Epithelial cell of prostate (primary cell): ENCODE measurements at regions not wholly inside any gene's neighbourhood (a gene's known extent, or its start where the extent isn't known, plus 50 kb on each side); places are given as distances from the start of the nearest gene placed in this dataset.

ENCODE experiments used
- DNase-seq: peaks from one replicate; pipeline ENCODE4 v3.0.0-alpha.2; 2011; ENCODE audit warnings: low read depth, low spot score
- H3K27ac ChIP-seq: fragments of 450-650 bp; 2 replicates; pipeline ENCODE4 v1.5.1; 2017; ENCODE audit warnings: mild to moderate bottlenecking

DNA sequence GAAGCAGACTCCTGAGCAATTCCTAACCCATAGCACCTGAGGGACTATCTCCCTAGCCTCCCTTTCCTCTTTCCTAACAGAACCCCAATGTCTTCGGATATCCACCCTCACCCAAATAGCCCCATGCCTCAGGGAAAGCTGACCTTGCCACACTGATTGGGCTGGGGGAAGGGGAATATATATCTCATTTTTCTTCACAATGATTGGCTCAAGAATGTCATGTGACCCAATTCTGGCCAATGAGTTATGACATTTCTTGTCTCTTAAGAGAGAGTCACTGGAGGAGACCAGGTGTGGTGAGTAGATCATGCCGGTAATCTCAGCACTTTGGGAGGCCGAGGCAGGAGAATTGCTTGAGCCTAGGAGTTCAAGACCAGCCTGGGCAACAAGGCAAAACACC, 71.9 kb upstream of the NLK start:
- no peak for DNase-seq
- H3K27ac ChIP-seq = no peak overlapping the region

DNA sequence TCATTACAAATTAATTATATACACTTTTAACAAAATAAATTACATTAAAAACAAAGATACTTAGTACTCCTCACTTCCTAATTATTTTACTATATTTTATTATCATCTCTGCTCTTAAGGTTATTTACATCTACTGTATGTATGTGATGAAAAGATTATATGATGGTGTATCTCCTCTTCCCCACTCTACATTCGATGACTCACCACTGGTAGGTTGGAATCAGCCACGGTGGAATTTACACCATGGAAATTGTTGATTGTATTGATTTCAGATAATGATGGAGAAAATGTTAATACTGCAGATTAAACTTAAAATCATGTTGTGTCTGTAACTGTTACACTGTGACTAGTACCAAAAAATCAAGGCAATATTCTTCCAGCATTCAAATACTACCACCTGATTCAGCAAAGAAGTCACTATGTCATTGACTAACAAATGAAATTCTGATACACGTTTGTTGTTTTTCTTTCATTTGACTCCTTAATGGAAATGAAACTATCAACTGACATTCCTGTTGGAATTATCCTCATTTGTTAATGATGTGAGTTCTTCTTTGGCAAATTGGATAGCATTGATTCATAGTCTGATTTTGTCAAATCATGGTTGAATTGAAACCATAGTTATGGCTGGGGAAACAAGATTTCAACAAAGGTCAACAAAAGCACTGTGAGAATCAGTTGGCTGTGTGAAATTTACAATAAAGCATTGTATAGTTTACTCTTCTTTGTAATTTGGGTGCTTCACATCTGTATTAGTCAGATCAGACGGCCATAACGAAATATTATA, 69.0 kb upstream of the NLK start:
- no peak overlapping the region for H3K27ac ChIP-seq
- DNase-seq = no peak

DNA sequence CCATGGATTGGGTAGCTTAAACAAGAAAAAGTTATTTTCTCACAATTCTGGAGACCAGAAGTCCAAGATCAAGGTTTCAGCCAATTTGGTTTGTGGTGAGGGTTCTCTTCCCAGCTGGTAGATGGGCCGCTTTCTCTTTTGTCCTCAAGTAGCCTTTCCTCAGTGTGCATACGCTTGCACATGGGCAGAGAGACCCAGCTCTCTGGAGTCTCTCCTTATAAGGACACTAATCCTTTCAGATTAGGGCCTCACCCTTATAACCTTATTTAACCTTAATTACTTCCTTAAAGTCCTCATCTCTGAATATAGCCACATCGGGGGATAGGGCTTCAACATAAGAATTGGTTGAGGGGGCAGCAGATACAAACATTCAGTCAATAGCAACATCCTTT, 68.4 kb upstream of the NLK start:
- DNase-seq = no peak
- no peak overlapping the region for H3K27ac ChIP-seq

DNA sequence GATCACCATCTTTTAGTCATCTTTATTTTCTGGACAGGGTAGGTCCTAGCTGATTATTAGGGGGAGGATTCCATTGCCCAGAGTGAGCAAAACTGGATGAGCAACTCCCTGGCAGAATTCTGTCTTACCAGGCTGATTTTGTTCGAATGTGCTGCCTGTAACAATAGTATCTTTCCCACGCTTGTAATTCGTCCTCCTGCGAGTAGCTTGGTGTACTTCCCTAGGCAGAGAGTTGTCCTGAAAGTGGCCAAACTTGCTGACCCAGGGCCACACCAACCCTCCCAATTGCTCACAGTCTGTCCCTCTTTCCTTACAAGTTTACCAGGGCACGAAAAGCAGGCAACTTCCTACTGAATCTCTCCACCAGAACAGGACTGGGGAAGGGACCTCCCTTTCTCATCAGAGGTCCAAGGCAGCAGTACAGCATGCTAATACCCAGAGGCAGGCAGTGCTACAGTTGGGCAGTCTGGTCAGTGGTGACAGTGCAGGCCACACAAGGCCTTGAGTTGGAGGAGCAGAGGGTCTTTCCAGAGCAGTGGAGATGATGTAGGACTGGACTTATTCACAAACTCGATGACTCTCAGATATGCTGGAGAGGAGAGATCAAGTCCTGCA, 67.8 kb upstream of the NLK start:
- no peak for DNase-seq
- no peak overlapping the region for H3K27ac ChIP-seq

DNA sequence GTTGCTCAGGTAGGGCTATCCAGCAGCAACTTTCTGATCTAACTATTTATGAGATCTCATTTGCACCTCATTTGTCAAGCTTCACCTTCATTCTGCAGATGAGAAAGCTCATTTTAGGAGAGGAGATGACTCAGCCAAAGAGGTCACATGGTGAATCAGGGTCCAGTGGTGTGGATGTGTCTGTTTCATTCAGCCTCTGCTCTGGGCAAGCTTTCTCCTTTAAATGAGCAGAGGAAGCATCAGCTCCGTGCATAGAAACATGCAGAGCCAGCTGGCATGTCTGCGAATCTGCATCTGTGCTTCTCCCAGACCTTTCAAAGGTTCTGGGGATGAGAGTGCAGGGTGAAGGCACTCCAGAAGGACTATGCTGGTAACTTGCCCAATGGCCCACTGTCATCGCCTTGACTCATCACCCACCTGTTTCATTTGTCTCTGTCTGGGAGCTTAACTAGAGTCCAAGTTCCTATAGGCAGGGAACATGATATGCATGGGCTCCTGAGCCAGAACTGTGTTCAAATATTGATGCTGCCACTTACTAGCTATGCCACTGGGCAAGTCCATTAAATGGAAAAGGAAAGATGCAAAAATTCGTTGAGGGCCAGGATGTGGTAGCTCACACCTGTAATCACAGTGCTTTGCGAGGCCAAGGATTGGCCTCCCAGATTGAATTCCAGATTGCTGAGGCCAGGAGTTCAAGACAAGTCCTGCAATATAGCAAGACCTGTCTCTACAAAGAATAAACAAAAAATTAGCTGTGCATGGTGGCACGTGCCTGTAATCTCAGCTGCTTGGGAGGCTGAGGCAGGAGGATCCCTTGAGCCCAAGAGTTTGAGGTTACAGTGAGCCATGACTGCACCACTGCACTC, 67.1 kb upstream of the NLK start:
- no peak for DNase-seq
- no peak overlapping the region for H3K27ac ChIP-seq

DNA sequence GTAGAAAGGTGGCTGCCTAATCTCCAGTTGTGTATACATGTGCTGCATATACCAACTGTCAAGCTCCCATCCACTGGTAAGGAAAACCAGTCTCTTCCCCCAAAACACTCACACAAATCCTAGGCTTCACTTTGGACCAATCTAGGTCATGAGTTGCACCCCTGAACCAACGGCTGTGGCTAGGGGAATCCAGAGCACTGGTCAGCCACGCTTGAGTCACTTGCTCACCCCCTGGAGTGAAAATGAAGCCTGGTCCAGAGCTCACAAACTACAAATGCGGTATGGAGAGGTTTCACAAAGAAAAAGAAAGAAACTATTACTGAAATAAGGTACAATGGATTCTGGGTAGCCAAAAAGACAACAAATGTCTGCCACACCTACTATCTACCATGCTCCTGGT, 66.1 kb upstream of the NLK start:
- H3K27ac ChIP-seq = no peak overlapping the region
- no peak for DNase-seq

DNA sequence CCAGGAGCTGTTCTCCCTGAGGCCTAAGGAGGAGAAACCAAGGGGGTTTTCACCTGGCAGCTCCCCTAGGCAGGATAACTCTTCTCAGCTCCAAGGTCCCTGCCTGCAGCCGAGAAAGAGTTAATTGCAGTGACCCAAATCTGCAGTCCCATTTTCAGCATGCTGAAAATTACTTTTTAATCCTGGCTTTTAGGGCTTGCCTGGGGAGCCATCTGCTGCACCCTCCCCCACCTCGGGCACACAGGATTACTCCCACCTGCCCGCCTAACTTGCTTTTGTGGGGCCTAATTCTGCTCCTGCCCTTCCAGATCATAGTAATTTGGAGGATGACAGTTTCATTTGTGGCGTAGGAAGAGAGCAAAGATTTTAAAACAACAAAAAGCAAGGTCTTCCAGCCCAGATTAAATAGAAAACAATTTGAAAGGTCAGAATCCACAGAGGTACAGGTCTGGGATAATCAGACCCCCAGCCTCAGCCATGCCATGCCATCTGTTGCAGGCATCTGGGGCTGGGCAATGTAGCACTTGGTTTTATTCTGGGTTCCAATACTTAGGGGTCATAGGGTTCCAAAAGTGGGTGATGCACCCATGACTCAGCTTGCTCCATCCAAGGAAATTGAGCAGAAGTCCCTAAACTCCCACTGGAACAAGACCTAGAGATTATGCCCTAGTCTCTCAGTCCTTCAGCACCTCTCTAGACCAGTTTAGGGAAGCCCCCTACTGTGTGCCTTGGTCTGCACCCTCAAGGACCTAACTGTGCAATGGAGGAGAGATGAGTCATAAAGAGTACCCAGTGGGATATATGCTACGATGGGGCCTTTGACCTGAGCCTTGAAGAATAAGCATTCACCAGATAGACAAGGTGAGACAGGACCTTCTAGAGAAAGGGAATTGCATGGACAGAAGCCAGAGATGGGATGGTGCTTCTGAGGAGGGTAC, 64.5 kb upstream of the NLK start:
- H3K27ac ChIP-seq = no peak overlapping the region
- DNase-seq = no peak

DNA sequence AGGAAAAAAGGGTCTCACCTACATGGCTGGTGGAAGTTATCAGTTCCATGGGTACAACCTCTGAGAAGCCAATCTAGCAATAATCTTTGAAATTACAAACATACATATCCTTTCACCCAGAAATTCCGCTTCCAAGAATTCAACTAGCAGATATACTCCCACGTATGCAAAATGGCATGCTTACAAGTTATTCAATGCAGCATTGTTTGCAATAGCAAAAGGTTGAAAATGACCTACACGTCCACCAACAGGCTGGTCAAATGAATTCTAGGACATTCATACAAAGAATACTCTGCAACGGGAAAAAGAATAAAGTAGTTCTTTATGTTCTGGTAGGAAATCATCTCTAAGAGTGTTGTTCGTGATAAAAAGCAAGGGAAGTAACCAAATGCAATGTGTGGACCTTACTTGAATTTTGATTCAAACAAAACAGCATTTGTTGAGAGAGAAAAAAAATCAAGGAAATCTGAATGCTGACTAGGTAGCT, 63.7 kb upstream of the NLK start:
- DNase-seq = no peak
- no peak overlapping the region for H3K27ac ChIP-seq

DNA sequence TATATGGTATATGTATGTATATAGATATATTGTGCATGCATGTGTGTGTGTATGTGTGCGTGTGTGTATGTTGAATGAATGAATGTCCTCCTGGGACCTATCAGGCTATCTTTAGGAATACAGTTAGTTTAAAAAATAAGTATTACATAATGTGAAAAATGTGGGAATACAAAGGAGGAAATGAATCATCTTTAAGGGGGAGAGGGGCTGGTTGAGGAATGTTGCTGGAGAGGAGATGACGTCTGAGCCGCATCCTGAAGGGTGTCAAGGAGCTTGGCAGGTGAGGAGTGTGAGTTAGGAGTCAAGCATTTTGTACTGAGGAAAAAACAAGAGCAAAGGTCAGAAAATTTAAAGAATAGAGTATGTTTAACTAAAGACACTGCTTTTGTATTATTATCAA, 62.4 kb upstream of the NLK start:
- DNase-seq = peak; percentile 34
- peak overlapping the region; percentile 63 for H3K27ac ChIP-seq

DNA sequence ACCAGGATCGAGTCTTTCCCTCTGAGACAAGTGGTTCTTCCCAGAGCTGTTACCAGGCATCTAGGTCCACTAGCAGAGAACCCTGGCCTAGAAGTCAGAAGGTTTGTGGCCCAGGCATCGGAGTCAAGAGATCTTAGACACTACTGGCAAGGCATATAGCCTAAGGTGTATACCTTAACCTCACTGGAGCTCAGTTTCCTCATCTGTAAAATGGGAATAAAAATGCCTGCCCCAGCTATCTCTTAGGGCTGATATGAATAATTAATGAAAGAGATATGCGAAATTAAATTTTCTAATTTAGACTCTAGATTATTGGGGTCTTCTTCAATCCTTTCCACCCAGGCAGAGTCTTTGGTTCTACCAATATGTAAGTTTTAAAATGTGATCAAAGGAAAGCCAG, 60.5 kb upstream of the NLK start:
- DNase-seq = no peak

DNA sequence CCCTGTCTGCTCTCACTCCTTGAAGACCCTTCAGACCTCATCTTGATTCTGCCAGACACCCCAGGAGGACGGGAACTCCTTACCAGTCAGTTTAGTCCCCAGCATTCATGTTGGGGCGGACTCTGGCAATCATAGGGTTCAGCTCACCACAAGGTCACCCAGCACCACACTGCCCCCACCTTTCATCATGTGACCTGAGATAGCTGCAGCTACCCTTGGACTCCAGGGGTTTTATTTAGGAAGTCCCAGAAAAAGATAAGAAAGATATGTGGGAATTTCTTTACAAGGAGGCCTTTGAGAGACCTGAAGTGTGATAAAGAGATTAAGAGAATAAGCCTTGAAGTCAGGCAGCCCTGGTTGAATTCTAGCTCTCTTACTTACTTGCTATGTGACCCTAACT, 59.8 kb upstream of the NLK start:
- DNase-seq = no peak
- no peak overlapping the region for H3K27ac ChIP-seq

More for the DNA sequence above, 60.5 kb upstream of the NLK start:
- no peak overlapping the region for H3K27ac ChIP-seq

DNA sequence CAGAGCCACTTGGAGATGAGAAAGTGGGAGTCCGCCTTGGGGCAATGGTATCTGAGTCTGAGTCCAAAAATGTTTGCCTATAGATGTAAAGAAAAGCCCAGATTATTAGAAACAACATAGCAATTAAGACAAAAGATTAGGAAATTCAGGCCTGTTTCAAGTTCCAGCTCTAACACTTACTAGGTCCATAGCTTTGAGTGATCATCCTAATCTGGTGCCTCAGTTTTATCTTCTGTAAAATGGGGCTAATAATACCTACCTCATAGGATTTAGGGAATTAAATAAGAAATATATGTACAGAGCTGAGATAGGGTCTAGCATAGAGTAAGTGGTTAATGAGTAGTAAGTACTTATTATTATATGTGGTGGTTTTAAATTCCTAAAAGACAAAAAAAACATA, 58.6 kb upstream of the NLK start:
- no peak for DNase-seq
- H3K27ac ChIP-seq = no peak overlapping the region

DNA sequence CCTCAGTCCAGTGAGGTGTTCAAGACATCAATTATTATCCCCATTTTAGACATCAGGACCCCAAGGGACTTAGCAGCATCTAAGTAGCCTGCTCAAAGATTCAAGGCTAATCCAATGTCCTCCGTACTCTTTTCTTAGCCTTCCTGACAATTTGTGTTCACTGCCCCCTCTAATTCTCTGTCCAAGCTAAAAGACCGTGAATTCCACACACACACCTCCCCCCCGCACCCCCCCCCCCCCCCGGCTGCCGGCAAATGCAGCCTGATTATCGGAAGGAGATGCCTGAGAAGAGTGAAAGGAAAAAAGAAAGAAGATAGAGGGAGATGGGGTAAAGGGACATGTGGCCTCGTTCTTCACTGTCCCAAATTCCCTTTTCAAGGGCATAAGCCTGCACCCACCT, 58.1 kb upstream of the NLK start:
- H3K27ac ChIP-seq = no peak overlapping the region
- no peak for DNase-seq

DNA sequence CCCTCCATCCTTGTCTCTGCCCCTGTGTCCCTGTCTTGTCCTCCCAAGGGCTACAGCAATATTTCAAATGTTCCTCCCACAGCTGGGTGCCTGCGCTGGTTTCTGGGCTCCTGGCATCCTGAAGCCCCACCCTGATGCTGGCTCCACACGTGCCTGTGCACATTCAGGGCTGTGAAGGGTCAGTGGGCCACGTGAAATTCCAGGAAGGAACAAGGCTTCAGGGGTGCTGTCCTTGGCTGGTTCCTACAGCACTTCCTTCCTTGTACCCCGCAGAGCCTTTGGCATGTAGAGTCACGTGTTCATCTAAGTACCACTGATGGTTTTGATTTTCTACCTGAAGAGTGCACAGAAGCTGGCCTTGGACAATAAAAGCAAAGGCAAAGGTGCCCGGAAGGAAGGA, 57.7 kb upstream of the NLK start:
- DNase-seq = no peak
- no peak overlapping the region for H3K27ac ChIP-seq

DNA sequence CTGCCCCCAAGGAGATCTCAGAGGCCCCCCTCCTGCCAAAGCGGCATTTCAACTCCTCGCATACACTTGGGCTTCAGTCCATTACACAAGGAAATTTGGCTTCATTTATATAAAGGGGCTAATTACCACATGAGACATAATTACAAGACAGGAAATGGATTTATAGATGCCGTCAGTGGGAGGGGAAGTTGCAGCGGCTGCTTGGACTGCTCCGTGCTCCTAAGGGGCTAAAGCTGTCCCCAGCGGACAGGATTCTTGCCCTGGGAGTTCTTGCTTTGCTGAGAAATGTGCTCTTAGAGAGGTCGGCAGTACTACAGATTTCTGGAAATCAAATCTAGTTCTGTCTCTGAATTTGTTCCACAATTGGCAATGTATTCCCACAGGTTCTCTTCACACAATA, 57.2 kb upstream of the NLK start:
- H3K27ac ChIP-seq = no peak overlapping the region
- DNase-seq = no peak

DNA sequence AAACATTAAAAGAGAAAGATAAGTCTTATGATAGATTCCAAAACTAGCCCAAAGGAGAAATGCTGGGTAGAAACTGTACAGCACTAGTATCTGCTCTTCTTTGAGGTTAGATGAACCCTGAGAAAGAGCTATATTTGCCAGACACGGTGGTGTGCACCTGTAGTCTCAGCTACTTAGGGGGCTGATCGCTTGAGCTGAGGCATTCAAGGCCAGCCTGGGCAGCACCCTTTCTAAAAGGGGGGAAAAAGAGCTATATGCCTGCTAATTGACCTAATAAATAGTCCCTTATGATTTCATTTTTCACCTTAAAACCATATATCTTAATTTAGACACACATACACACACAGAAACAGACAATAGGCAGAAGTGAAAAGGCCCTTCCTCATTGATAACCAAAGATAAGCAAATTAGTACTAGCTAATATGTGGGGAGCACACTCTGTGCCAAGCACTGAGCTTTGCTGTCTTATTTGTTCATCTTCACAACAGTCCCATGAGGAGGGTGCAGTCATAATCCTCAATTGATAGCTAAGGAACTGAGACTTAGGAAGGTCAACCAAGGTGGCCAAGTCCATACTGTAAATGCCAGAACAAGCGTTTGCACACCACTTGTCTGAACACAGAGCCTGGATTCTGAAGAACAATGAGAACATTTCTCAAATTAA, 56.6 kb upstream of the NLK start:
- H3K27ac ChIP-seq = no peak overlapping the region
- DNase-seq = no peak

DNA sequence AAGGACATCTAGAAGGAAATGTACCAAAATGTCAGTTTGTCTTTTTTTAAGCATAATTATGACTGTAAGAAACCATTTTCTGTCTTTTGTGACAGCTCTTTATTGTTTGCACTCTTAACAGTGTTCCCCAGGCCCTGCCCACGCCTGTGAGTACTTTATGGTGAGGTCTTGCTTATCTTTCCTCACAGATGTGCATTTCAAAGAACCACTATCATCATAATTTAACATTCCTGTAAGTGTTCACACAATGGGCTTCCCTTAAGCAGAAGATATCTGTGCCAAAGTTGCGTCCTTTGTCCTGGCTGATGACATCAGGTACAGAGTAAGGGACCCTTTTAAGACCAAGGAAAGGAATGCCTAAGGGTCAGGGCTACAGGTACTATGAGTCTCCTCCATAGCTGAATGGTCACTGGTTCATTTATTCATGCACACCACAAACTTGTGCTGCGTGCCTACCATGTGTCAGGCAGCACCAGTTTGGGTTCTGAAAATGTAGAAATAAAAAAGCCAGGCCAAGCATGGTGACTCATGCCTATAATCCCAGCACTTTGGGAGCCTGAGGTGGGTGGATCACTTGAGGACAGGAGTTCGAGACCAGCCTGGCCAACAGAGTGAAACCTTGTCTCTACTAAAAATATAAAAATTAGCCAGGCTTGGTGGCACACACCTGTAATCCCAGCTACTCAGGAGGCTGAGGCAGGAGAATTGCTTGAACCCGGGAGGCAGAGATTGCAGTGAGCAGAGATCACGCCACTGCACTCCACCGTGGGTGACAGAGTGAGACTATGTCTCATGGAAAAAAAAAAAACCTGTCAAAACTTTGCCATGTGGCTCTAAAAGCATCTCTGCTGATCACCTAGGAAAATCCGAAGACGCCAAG, 55.4 kb upstream of the NLK start:
- no peak for DNase-seq
- H3K27ac ChIP-seq = no peak overlapping the region

DNA sequence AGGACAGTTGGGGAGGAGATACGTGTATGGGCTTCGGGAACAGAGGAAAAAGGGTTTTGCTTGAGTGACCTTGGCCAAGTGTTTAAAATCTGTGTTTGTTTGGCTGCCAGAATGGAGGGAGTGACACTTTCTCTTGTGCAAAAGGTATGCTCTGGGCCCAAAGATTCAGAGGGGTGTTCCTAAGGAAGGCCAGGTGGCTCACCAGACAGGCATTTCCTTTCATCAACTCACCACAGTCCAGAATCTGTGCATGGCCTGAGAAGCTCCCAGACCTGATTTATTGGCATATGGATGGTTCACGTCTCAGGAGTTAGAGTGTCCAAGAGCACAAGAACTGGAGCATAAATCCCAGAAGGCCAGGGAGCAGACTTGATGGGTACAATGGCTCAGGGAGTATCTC, 53.4 kb upstream of the NLK start:
- no peak for DNase-seq

DNA sequence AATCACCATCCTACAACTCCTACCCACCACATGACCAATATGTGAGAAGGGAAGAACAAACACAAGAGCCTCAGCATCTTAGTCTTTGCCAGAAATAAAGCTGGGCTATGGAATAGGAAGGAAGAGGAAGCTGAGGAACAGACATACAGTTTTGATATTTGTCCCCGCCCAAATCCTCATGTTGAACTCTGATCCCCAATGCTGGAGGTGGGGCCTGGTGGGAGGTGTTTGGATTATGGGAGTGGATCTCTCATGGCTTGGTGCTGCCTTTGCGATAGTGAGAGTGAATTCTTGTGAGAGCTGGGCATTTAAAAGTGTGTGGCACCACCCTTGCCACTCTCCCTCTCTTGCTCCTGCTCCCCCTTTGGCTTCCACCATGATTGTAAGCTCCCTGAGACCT, 52.4 kb upstream of the NLK start:
- H3K27ac ChIP-seq = no peak overlapping the region
- DNase-seq = no peak

More for the DNA sequence above, 53.4 kb upstream of the NLK start:
- peak overlapping the region; percentile 57 for H3K27ac ChIP-seq
